NCI-H226 (cell line): ENCODE measurements at regions not wholly inside any gene's neighbourhood (a gene's known extent, or its start where the extent isn't known, plus 50 kb on each side); places are given as distances from the start of the nearest gene placed in this dataset.

ENCODE experiments used
- DNase-seq: peaks from one replicate; pipeline ENCODE4 v3.0.0-alpha.2; 2015

DNA sequence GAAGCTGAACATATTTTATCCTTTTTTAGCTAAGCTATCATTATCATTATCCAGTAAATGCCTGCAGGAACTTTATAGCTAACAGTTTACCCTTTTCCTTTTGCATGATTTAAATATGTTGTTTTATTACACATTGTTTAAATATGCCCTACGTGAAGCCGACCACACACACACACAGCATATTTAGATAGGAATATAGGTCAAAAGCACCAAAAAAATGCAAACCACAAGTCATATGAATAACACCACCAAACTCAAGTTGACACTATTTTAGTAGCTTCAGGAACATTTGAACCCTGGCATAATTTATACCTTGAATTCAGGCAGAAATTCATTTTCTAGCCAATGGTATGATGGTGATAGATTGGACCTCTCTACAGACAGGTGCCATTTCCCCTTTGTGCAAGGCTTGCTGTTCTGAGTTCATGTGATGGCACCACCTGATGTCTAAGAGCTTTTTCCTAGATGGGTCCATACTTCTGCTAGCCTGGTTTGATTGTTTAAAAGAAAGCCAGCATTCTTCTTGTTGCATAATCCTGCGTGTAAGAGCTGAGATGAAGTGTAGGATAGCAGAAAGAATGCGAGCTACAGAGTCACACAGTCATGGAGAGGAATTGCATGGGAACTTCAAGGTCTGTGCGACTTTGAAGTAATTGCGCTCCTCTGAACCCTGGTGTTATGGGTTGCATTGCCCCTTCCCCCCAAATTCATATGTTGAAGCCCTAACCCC is 454.8 kb upstream of the SOX5 start:
- DNase-seq: no peak

DNA sequence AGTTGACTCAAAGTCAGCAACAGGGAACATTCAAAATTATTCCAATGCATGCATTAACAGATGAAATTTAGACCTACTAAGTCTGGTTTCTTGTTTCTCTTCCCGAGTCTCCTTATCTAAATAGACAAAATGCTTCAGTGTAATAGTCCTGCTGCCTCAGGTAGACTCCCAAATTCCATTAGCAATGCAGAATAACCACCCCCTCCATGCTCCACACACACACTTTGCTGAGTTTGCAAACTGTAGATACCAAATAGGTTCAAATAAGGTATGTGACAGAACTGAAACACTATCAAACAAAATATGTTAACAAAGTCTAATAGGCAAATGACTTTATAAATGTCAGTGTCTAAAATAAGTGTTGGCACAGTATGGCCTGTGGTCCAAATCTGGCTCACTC is 451.1 kb upstream of the SOX5 start:
- DNase-seq: no peak

DNA sequence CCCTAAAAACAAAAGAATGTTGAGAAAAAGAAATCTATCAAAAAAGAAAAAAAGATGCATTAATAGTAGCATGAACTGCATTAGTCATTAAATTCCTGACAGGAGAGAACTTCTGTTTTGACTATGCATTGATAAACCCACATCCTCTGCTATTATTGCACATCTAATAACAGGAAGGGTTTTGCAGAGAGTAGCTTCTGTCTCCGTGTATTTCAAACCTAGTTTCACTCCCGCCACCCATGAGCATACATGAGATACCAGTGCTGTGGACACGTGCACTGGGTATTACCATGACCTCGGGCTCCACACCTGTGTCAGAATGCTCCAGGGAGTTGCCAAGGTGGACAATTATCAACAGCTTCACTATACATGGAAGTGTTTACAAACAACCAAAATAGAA is 449.1 kb upstream of the SOX5 start:
- DNase-seq: no peak

DNA sequence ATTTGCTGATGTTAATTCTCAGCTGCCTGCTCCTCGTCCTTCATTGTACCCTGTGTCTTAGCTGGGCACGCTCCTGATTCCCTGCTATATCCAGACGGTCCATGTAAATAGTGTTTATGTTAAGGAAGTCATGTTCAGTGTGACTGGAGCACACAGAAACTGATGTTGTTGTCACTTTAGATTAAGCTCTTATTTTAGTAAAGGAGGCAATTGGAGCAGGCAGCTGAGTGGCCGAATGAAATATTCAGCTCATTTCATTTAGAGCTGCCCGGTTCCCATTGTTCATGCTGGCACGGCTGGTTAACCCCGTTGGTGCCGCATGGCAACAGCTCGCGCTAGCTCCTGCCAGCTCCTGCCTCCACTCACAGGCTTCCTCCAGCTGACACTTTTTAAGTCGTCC is 446.8 kb upstream of the SOX5 start:
- DNase-seq: no peak

DNA sequence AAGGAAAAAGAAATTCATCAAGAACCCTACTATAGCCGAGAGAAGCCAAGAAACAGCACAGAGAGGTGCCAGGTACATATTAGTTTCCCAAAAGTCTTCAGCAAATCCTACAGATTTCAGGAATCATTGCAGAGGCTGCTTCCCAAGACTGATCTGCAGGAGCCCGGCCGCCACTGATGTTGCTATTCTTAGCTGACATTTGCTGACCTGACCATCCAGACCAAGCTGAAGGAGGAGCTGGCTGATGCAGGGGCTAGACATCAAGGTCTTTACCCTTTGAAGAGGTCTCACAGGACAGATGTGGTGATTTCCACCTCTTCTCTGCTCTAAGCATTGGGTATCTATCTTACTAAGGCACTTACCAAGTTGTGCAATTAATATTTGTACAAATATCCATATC is 444.8 kb upstream of the SOX5 start:
- no peak for DNase-seq

DNA sequence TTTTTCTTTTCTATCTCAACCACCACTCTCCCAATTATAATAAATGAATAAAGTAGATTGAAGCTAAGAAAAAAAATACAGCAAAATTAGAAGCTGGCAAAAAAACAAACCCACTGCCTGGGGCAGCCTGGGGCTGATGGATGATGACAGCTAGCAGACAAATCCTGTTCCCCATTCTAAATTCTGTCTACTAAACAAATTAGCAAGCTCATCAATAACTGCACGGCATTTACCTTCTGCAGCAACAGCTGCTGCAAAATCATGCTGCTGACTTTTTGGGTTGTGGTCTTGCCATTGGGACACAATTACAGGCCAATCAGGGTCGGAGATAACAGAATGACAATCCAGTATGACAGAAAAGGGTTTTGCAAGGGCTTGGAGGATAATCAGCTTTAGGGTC is 443.6 kb upstream of the SOX5 start:
- no peak for DNase-seq

DNA sequence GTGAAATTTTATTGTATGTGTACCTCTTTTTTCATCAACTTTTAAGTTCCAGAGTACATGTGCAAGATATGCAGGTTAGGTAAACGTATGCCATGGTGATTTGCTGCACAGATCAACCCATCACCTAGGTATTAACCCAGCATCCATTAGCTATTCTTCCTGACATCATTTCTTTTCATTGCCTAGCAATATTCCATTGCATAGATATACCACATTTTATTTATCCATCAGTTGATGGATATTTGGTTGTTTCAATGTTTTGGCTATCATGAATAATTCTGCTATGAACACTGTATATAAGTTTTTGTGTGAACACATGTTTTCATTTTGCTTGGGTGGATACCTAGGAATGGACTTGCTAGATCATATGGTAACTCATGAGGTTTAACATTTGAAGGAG is 439.9 kb upstream of the SOX5 start:
- DNase-seq: no peak

DNA sequence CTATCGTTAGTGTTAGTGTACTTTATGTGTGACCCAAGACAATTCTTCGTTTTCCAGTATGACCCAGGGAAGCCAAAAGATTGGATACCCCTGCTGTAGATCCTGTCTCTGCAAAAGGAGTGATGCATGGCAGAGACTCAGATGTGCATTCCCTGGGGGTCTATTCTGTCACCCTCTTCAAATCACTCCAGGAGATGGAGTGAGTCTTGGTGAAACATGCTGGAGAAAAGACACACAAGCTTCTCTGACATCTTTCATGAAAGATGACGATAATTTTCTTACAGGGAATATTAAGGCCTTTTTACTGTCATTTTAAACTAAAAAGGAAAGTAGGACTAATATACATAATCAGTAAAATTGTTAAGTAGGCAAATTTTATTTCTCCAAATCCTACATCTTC is 437.9 kb upstream of the SOX5 start:
- DNase-seq: no peak

DNA sequence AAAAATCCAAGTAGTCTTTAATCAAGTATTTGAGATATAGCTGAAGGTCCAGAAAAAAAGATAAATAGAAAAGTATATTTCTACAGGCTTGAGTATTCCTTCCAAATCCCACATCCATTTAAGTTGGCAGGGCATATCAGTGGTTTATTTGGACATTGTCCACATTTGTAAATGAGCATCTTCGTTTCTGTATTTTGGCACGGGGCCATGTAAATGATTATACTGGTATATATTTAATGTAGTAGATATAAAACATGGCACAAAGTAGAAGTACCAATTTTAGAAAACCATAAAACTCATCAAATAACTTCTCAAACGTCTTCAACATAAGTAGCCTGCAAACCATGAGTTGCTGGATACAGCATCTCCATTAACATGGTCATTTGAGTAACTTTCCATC is 437.4 kb upstream of the SOX5 start:
- no peak for DNase-seq

DNA sequence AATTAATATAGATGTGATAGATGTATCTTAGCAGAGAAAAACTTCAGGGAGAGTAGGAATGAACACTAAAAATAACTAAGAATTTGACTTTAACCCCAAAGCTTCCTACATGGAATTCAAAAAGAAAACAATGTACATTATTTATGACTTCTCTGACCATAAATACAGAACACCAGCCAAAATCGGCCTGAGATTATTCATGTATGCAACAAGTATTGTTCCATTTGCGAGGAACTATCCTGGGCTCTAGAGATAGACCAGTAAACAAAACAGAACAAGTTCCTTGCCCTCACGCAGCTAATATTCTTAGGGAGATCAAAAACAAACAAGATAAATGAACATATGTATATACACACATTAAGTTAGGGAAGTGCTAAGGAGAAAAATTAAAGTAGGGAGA is 432.3 kb upstream of the SOX5 start:
- DNase-seq: no peak

DNA sequence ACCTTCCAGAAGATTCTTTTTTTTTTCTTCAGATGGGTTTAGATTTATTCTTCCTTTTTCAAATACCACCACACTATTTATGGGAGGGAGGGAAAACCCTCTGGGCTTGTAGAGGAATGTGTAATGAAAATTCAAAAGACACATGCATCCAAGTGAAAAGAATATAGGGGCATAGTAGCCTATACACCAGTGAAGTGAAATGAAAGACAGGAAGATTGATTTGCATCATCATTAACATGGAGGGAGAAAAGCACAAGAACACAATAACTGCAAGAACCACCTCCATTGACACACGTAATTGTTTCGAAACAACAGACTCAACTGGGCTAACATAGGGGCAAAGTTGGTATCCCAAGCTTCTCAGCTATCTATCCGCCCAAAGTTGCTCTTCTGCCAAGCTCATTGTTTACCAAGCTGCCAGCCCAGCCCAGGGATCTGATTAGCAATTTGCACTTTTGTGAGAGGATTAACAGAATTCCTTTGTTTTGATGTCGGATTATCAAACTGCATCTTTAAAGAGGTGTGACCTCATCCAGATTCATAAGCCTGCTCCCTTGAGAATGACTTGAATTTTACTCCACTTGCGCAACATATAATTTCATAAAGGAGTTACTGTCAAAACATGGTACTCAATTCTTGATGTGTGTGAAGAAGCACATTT is 430.5 kb upstream of the SOX5 start:
- no peak for DNase-seq

DNA sequence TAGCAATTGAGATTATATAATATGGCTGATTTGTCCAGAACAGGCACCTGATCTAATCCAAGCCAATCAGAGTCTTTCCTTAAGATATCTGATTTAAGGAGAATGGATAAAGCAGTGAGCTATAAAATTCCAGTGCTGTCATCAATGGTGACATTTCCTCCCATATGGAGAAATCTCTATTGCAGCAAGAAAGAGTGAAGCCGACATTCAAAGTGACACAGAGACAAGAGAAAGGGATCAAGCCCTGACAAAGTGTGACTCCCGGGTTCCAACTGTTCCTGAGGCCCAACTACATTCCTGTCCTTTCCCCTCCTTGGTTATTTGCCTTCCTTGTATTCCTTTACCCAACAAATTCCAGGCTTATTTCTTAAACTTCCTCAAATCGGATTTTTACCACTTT is 430.0 kb upstream of the SOX5 start:
- DNase-seq: no peak

DNA sequence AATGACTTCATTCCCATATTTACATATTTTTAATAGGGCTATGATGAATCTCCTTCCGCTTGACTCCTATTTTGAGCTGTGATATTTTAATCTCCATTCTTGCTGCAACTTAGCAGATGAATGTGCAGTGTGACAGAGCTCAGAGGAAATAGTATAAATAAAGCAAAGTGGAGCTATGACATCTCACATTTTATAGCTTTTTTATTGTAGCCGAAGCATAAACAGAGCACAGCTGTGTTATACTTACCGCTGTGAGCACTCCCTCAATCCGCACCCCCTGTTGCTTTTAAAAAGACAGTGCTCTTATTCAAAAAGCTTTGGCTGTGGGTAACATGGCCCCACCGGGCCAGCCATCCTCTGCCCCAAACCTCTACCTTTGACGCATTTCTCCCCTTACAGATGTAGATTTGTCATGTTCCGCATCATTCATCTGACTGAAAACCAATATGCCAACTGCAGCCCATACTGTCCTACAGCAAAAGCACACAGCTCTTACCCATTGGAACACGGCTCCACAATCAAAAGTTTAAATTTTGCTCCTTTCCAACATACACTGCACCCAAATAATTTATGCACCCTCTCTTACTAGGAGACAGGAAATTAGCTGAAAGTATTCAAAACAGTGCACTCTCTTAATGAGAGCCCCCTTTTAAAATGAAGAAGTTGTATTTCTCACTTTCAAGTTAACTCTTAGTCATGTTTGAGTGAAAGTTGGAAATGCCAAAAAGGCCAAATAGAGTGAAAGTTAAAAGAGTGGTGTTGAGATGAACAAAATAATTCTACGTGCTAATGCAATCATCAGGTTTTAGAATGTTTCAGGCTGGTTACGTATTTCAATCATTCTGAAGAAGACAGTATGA is 429.3 kb upstream of the SOX5 start:
- DNase-seq: no peak

DNA sequence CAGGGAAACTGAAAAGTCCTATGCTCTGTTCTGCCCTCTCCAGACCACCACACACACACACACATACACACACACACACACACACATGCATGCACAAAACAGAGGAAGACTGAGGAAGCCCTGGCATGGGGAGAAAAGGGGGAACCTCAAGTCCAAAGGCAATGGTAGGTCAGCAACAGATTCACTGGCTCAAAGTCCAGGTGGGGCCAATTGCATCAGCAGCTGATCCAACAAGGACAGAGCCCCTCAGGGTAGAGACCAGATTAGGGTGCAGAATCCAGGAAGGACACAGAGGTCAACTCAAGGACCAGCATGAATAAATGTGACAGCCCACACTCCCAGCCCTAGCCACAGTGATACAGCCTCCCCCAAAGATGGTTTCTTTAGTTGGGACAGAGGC is 425.0 kb upstream of the SOX5 start:
- DNase-seq: no peak

DNA sequence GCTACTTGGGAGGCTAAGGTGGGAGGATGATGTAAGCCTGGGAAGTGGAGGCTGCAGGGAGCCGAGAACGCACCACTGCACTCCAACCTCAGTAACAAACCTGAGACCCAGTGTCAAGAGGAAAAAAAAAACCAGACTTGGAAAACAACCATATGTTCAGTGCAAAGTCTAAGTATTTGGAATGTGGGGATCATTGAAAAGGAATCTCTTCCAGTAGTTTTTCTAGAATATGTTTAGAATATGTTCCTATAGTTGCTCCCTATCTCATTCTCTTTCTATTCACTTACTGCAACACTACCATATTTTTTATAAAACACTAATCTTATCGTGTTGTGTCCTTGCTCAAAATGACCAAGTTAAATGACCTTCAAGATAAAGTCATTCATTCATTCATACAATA is 423.5 kb upstream of the SOX5 start:
- DNase-seq: no peak

DNA sequence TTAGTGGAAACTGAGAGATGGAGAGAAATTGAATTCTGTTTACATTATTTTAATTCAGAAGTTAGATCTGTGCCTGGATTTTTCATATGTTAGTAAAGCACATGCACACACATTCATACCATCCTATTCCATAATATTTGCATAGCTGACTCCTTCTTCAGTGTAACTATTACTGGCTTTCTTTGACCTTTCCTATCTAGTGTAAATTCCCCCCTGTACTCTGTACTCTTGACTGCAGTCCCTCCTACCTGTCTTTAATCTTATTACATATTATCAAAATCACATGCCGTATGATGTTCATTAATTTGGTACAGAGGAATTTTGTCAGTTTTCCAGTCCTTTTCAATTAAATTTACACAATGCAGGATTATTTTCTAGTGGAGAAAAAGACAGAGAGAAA is 417.0 kb upstream of the SOX5 start:
- DNase-seq: no peak

DNA sequence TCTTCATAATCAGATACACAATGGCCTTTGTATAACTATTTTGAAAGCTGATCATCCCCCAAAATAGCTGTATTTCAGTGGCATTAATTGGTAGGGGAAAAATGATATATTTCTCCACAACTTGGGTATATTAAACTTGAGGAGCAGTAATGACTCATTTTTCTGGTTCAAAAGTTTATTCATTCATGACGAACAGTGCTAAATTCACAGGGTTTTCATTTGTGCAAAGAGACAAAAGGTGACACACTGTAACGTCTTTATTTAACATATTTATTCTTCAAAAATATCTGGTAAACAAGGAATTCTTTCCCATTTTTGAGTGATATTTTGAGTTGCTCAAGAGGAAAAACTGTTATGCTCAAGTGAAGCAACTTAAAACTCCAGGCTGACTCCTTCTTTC is 415.5 kb upstream of the SOX5 start:
- no peak for DNase-seq

DNA sequence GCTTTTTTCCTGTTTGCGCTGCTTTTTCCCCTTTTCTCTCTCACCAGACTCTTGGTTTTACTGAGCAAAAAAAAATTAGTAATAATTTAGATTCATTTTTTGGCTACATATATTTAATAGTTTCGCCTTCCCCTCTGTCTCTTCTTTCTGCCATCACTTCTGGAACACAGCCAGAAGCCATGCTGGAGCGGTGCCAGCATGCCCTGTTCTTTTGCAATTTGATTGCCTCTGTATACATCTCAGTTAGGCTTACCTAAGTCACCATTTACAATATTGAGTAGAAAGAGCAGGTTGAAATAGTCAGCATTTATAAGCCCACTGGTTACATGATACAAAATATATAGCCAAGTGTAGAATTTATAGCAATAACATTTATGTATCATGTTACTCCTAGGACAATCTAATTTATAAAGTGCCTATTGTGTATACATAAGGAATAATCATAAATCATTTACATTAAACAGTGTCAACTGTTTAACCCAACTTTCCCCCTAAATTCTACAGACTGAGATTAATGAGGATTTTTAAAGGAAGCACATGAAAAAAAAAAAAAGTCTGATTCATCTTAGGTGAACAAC is 413.8 kb upstream of the SOX5 start:
- no peak for DNase-seq

DNA sequence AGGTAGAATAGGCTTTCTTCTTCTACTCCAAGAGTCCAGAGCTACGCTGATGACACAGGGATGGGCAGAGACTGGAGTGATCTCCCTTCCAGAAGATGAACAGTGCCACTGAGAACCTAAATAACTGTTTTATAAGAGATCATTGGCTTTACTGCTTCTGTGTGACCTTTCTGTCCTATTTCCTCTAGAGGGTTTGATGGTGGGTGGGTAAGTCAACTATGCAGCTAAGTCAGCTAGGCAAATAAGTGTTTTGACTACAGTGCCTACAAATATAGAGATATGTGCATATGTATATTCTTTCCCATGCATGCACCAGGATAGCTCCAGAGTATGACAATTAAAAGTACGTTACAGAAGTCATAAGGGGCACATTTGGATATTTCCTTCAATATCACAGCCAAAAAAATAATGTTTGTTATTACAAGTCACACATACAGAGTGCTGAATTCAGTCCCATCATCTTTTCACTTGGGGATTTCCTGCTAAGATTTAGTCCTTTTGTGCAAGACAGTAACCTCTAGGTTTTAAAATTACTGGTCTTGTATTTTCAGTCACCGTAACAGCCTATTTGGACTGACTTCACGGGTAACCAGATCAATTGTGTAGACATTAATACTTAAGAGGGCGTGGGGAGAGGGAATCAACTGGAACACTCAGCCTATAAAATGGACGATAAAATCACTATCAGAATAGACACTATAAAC is 412.6 kb upstream of the SOX5 start:
- DNase-seq: no peak

DNA sequence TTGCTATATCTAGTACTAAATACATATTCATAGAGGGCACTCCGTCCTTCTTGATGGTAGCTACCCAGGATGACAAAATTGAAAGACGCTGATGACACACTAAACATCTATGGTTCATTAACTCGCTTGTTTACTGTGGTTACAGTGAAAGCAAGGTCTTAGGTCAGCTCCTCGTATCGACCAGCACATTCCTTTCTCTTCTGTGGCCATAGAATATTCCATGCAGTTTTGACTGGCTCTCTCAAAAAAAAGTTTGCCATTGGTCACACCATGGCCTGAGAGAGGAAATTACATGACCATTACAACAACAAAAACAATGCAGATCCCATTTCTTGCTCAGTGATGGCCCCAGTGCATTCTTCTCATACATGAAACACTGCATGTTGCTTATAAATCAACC is 411.4 kb upstream of the SOX5 start:
- DNase-seq: no peak

DNA sequence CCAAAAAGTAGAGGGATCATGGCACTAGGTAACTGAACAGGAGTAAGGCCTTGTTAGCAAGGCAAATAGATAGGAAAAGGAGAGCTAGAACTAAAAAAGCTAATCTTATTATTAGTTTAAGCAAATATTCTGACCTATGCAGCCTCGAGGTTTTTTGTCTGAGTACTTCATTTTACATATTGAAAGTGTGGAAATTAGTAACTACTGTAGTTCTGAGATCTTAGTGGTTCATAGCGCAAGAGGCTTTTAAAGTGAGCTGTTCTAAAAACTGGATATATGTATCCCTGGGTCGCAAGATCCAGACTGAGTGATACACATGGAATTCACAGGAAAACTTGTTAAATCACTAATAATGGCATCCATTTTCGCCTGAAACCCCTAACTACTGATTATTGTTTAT is 411.0 kb upstream of the SOX5 start:
- DNase-seq: no peak

DNA sequence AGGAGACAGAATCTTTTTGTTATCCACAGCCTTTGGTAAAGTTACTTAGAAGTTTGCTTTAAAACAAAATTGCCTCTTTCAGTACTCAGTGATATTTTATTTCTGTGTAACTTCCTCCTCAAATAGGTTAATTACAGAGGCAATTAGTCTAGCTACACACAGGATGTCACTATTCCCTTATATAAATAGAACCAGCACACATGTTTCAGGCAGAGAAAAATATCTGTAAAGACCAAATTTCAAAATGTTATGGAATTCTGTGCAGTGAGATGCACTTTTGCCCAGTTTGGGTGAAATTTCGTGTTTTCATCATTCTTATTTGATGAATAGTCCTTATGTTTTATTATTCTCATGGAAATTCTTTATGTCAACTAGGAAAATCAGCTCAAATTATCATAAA is 410.6 kb upstream of the SOX5 start:
- no peak for DNase-seq

DNA sequence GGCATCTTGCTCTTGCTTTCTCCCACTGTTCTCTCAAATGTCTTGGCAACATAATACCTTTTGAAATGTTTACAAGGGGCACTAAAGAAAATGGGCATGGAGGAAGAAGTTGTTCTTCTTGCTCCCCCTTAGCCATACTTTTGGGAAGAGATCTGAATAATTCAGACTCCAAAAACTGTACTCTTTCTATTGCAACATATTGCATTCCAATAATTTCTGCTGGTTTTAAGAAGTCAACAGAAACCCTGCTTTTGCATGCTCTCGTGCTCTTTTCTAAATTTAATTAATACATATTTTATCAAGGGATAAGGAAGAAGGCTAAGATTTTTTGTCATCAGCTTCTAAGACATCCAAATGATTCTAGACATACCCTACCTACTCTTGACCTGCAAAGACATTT is 409.9 kb upstream of the SOX5 start:
- no peak for DNase-seq
